NCI-H1105 treated with DMSO at 0.1 percent for 48 hours (cell line): ENCODE measurements at regions not wholly inside any gene's neighbourhood (a gene's known extent, or its start where the extent isn't known, plus 50 kb on each side); places are given as distances from the start of the nearest gene placed in this dataset.
A peak's percentile ranks its signal among the peaks of the same experiment; 100 is the strongest.

Experiments used
- DNase-seq: peaks from one replicate; lab custom pipeline; 2025; lab: John Stamatoyannopoulos, UW

- DNase-seq = no peak
These were observed 219.5 kb upstream of the SKOR2 start for GRCh38 chr18:47470941-47471340.

DNA sequence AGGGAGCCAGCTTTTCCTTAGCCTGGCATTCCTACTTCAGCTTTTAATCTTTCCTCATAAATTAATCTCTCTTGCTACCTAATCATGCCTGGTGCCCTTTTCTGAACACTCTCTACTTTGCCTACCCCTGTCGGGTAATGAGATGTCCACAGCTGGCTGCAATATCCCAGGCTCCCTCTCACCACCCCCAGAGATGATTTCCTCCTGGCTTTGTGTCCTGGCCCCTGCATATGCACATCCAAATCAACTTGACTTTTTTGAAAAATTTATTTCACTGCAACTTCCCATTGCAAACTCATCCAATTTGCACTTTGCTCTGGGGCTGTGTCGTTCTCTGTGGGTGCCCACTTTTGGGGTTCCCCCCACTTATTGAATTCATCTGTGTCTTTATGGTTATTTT lies 218.1 kb upstream of the SKOR2 start:
- DNase-seq = no peak

- DNase-seq = no peak
These were observed 210.5 kb upstream of the SKOR2 start for GRCh38 chr18:47461977-47462376.

DNA sequence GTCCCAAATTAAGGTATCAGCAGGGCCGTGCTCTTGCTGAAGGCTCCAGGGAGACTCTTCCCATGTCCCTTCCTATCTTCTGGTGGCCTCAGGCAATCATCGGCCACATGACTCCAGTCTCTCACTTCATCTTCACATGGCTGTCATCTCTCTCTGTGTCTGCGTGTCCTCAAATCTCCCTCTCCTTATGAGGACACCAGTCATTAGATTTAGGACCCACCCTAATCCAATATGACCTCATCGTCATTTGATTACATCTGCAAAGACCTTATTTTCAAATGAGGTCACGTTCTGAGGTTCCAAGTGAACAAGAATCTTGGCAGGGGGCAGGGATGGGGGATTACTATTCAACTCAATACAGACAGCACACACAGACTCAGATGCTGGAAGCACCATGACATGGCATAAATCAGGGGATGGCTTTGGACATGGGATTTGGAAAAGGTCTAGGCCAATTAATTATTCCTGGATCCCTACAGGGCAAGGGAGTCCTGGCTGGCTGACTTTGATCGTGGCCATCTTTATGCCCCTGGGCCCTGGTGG lies 210.0 kb upstream of the SKOR2 start:
- no peak for DNase-seq

GRCh38 chr18:47458483-47458882 lies 207.0 kb upstream of the SKOR2 start:
- no peak for DNase-seq

GRCh38 chr18:47457614-47458013 lies 206.2 kb upstream of the SKOR2 start:
- no peak for DNase-seq

- no peak for DNase-seq
These were observed 201.6 kb upstream of the SKOR2 start for GRCh38 chr18:47453038-47453437.

- no peak for DNase-seq
These were observed 197.5 kb upstream of the SKOR2 start for GRCh38 chr18:47448956-47449355.

DNA sequence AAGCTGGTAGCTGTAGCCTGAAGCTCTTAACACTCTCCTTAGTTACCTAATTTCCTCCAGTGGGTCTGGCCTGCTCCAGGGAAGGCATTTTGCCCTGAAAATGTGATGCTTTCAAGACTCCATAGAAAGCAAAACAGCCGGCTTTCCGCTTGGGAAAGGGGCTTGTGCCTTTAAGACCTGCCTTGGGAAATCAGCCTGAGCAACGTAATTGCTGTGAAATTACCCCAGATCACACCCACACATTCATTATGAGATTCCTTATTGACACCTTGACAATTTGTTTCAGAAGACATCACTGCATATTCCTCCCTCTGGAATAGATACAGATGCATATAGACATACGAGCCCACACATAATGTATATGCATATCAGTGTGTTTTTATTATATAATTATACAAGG lies 190.5 kb upstream of the SKOR2 start:
- DNase-seq = no peak

GRCh38 chr18:47438001-47438400 lies 186.5 kb upstream of the SKOR2 start:
- DNase-seq = no peak

DNA sequence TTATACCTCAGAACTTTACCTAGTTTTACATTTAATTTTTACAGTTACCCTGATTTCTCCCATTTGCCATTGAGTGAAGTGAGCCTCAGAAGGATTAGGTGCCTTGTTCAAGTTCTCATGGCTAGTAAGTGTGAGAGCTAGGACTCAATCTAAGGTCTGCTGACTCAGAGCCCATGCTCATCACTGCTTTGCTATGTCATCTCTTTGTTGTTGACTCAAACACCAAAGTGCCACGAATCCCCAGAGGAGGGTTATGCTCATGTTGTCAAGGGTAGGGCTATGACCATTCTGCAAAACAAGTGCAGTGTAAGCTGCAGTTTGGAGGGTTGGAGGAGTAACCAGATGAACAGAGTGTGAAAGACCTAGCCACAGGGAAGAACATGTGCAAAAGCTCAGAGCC lies 185.4 kb upstream of the SKOR2 start:
- no peak for DNase-seq

- DNase-seq = no peak
These were observed 182.8 kb upstream of the SKOR2 start for GRCh38 chr18:47434214-47434746.

DNA sequence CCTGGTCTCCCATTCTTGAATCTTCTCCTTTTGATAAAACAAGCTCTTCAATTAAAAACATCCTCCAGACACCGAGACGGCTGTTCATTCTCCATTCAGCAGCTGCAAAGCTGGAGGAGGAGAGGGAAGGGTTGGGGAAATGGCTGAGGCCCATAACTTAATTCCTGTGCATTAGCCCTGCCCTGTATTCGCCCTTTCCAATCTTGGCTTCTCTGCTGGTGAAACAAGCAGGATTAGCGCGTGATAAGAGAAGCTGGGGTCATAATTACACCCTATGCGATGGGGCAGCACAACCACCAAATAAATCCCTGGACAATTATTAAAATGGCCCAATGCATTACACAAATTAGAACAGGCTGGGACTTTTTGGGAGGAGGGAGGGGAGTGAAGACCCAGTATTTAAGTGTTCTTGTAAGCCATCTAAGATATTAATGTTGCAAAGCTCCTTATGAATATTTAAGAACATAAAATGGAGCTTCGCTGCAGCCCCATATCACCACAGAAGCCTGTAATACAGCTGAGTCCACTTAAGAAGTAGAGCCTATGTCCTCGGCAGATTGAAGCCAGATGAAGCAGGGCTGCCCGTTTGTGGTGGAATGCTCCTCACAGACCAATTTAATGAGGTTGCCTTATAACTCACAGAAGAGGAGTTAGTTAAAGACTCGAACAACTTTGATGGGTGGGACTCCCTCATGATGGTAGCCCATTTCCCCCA lies 176.6 kb upstream of the SKOR2 start:
- DNase-seq = no peak

GRCh38 chr18:47427072-47427471 lies 175.6 kb upstream of the SKOR2 start:
- no peak for DNase-seq

GRCh38 chr18:47425365-47425764 lies 173.9 kb upstream of the SKOR2 start:
- DNase-seq = no peak

DNA sequence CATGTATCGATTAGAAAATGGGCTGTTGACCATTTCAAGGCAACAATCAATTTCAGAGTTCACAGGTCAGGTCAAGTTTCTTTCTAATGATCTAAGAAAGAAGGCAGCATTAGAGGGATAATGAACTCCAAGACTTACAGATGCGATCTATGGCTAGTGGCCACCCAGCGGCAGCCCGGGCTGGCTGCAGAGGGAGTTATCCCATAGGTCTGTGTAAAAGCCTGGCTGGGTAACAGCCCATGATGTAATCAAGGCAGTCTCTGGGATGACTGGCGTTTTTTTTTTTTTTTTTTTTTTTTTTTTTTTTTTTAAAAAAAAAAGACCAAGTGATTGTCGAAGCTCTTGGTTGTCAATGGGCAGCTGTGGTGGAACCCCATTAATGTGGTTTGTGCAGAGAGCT lies 171.1 kb upstream of the SKOR2 start:
- DNase-seq = no peak

GRCh38 chr18:47420130-47420529 lies 168.7 kb upstream of the SKOR2 start:
- no peak for DNase-seq

DNA sequence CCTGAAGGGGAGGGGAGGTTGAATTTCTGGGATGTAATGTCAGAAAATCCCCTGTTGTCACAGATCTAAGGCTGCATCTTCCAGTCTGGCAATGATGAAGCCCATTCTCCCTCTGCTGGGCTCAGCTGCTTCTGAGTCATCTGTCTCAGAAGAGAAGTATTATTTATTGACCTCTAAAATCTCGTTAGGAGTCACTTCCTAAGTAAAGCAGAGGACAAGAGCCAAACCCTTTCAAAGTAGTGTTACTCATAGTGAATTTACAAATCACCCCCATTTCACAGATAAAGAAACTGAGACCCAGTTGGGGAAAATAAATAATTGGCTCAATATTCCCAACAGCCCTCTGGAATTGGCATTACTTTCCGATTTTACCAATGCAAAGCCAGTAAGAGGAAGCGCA lies 167.3 kb upstream of the SKOR2 start:
- DNase-seq = no peak

DNA sequence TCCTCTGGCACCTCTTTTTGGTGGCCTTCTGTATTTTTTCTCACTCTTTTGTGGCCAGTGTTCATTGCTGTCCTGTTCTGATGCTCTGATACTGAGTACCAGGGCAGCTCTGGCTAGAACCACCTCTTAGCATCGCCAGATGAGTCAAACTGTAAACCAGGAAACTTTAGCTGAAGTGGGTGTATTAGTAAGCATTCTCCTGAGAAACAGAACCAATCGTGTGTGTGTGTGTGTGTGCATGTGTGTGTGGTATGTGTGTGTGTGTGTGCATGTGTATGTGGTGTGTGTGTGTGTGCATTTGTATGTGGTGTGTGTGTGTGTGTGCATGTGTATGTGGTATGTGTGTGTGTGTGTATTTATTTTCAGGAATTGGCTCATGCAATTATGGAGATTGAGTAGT lies 166.3 kb upstream of the SKOR2 start:
- no peak for DNase-seq

GRCh38 chr18:47415881-47416280 lies 164.4 kb upstream of the SKOR2 start:
- no peak for DNase-seq

DNA sequence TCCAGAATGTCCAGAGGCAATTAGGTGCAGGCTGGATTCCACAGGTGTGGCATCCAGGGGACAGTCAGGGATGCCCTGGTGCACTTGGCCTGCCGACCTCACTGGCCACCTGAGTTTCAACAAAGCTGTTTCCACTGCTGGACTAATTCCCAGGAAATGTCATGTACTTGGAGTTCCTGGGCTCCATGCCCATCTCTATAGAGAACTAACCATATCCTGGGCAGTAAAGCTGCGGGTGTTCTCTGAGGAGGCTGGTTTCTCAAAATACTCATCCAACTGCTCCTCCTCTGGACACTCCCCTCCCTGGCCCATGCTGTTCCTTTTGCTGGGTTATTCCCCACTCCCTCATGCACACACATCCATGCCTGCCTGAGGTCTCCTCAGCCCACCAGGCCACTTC lies 161.9 kb upstream of the SKOR2 start:
- peak; percentile 19 for DNase-seq

- no peak for DNase-seq
These were observed 161.5 kb upstream of the SKOR2 start for GRCh38 chr18:47412924-47413323.

DNA sequence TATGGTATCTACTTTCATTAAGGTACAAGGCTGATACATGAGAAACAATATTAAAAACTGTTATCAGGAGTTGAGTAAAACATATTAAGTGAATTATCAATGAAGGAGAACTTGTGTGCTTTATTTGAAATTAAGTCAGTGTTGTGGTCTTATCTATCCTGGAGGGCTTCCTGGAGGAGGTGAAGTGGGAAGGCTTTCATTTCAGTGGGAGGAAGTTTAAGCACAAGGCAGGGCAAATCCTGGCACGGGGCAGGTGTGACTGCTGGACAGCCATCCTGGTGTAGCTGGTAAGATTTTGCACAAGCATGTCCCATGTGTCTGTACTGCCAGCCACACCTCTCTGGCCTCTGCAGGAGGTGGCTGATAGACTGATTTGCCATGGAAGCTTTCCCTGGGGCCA lies 159.7 kb upstream of the SKOR2 start:
- DNase-seq = no peak

GRCh38 chr18:47410139-47410538 lies 158.7 kb upstream of the SKOR2 start:
- DNase-seq = no peak
